ENCODE measurements at regions not wholly inside any gene's neighbourhood (a gene's known extent, or its start where the extent isn't known, plus 50 kb on each side); places are given as distances from the start of the nearest gene placed in this dataset.

GRCh38 chr5:74240783-74241750 is 399.5 kb downstream of the ENC1 start:
- Histone ChIP-seq H3K36me3 (ENCODE audit: insufficient read depth, low read length) (no peaks in the 10 kb centered on the region), H3F3A (ENCODE audit: insufficient read depth, low read length, poor library complexity, severe bottlenecking) (no peaks in the 10 kb centered on the region), H2AFZ (ENCODE audit: low read depth, low read length) (no peak overlapping the region), H3K4me3 (ENCODE audit: low read length) (no peak overlapping the region), H3K9me2 (ENCODE audit: insufficient read depth, low read length) (no peaks in the 10 kb centered on the region), H4K20me1 (ENCODE audit: insufficient read depth) (no peaks in the 10 kb centered on the region), H3K9me3 (ENCODE audit: low read length) (no peaks in the 10 kb centered on the region), H3K27me3 (ENCODE audit: insufficient read depth, low read depth, low read length) (no peaks in the 10 kb centered on the region), H3K79me2 (replicated peaks; ENCODE audit: insufficient read depth, low read length) (no peaks in the 10 kb centered on the region), H3K9ac (ENCODE audit: low read length) (no peak overlapping the region), H3K27ac (ENCODE audit: low read length) (no peak overlapping the region), H3K4me2 (ENCODE audit: low read length) (no peak overlapping the region)
- TF ChIP-seq CTCF (IDR thresholded peaks at IDR 0.05; ENCODE audit: poor library complexity, severe bottlenecking) = no peak
- no peak for TF ChIP-seq SMC3 (conservative IDR thresholded peaks at IDR 0.05; ENCODE audit: poor library complexity)
- no peak for TF ChIP-seq POLR2AphosphoS5 (IDR thresholded peaks at IDR 0.05)
- TF ChIP-seq EP300 (conservative IDR thresholded peaks at IDR 0.05; ENCODE audit: poor library complexity, severe bottlenecking) = no peak
- TF ChIP-seq REST (IDR thresholded peaks at IDR 0.05; ENCODE audit: borderline replicate concordance) = no peak

- H3K4me2 ChIP-seq (ENCODE audit: low read length) = no peak overlapping the region
- H3K9me2 ChIP-seq (ENCODE audit: insufficient read depth, low read length) = no peaks in the 10 kb centered on the region
- no peaks in the 10 kb centered on the region for H3K36me3 ChIP-seq (ENCODE audit: insufficient read depth, low read length)
- no peak overlapping the region for H3K9ac ChIP-seq (ENCODE audit: low read length)
- H3K79me2 ChIP-seq (replicated peaks; ENCODE audit: insufficient read depth, low read length) = no peaks in the 10 kb centered on the region
- no peak overlapping the region for H2AFZ ChIP-seq (ENCODE audit: low read depth, low read length)
- H3K9me3 ChIP-seq (ENCODE audit: low read length) = no peaks in the 10 kb centered on the region
- H4K20me1 ChIP-seq (ENCODE audit: insufficient read depth) = no peaks in the 10 kb centered on the region
- H3K27ac ChIP-seq (ENCODE audit: low read length) = no peak overlapping the region
- no peaks in the 10 kb centered on the region for H3F3A ChIP-seq (ENCODE audit: insufficient read depth, low read length, poor library complexity, severe bottlenecking)
- TF ChIP-seq REST (IDR thresholded peaks at IDR 0.05; ENCODE audit: borderline replicate concordance) (no peak), TAF1 (IDR thresholded peaks at IDR 0.05; ENCODE audit: low read depth) (no peak), EP300 (conservative IDR thresholded peaks at IDR 0.05; ENCODE audit: poor library complexity, severe bottlenecking) (no peak), MXI1 (conservative IDR thresholded peaks at IDR 0.05; ENCODE audit: poor library complexity, severe bottlenecking) (no peak), POLR2AphosphoS5 (IDR thresholded peaks at IDR 0.05) (no peak), CTCF (IDR thresholded peaks at IDR 0.05; ENCODE audit: poor library complexity, severe bottlenecking) (no peak), RAD21 (conservative IDR thresholded peaks at IDR 0.05) (no peak), EZH2 (IDR thresholded peaks at IDR 0.05; ENCODE audit: borderline replicate concordance, insufficient read depth, low read length, poor library complexity, severe bottlenecking) (no peak), SMC3 (conservative IDR thresholded peaks at IDR 0.05; ENCODE audit: poor library complexity) (no peak)
- no peak overlapping the region for H3K4me3 ChIP-seq (ENCODE audit: low read length)
- H3K27me3 ChIP-seq (ENCODE audit: insufficient read depth, low read depth, low read length) = no peaks in the 10 kb centered on the region
Measured at GRCh38 chr5:74239261-74239660, 401.3 kb downstream of the ENC1 start.
